HEK293T (cell line): ENCODE measurements at regions not wholly inside any gene's neighbourhood (a gene's known extent, or its start where the extent isn't known, plus 50 kb on each side); places are given as distances from the start of the nearest gene placed in this dataset.

ENCODE experiments used
- CTCF ChIA-PET: fragments of 350-600 bp; formaldehyde crosslinking; extraction: SDS; loops from one replicate; lab custom pipeline; 2021; ENCODE audit warnings: antibody characterized with exemption, inconsistent platforms; lab: Yijun Ruan, JAX
- POLR2A ChIA-PET: fragments of 350-600 bp; formaldehyde crosslinking; extraction: SDS; loops from one replicate; lab custom pipeline; 2020; ENCODE audit warnings: antibody characterized with exemption, inconsistent platforms; lab: Yijun Ruan, JAX
- DNase-seq: peaks from one replicate; pipeline ENCODE4 v3.0.0; 2012; ENCODE audit warnings: mixed read lengths; ENCODE audit errors: extremely low spot score
- ARNT ChIP-seq: fragments of 450-650 bp; IDR thresholded peaks from 2 replicates; pipeline ENCODE4 v1.6.1; 2017; ENCODE audit warnings: mild to moderate bottlenecking
- BHLHE40 ChIP-seq: fragments of 450-650 bp; IDR thresholded peaks from 2 replicates; pipeline ENCODE4 v1.6.1; 2016; ENCODE audit warnings: mild to moderate bottlenecking, moderate library complexity, borderline replicate concordance
- CTBP1 ChIP-seq: fragments of 450-650 bp; IDR thresholded peaks from 2 replicates; pipeline ENCODE4 v1.6.1; 2016; ENCODE audit warnings: borderline replicate concordance
- ELF4 ChIP-seq: fragments of 450-650 bp; IDR thresholded peaks from 2 replicates; pipeline ENCODE4 v1.6.1; 2017; ENCODE audit warnings: antibody characterized with exemption
- FOXA1 ChIP-seq: fragments of 450-650 bp; IDR thresholded peaks from 2 replicates; pipeline ENCODE4 v1.6.1; 2016; ENCODE audit warnings: mild to moderate bottlenecking
- FOXK2 ChIP-seq: fragments of 450-650 bp; IDR thresholded peaks from 2 replicates; pipeline ENCODE4 v1.6.1; 2016; ENCODE audit warnings: mild to moderate bottlenecking
- FOXM1 ChIP-seq: fragments of 450-650 bp; IDR thresholded peaks from 2 replicates; pipeline ENCODE4 v1.6.1; 2017; ENCODE audit warnings: mild to moderate bottlenecking, borderline replicate concordance
- HDGF ChIP-seq: fragments of 450-650 bp; IDR thresholded peaks from 2 replicates; pipeline ENCODE4 v1.6.1; 2017; ENCODE audit warnings: antibody characterized with exemption, borderline replicate concordance
- L3MBTL2 ChIP-seq: fragments of 450-650 bp; conservative IDR thresholded peaks from 2 replicates; pipeline ENCODE4 v1.6.1; 2016; ENCODE audit warnings: mild to moderate bottlenecking
- LEF1 ChIP-seq: fragments of 450-650 bp; IDR thresholded peaks from 2 replicates; pipeline ENCODE4 v1.6.1; 2017; ENCODE audit warnings: mild to moderate bottlenecking, borderline replicate concordance
- NFRKB ChIP-seq: fragments of 450-650 bp; IDR thresholded peaks from 2 replicates; pipeline ENCODE4 v1.6.1; 2016; ENCODE audit warnings: mild to moderate bottlenecking, moderate library complexity
- PKNOX1 ChIP-seq: fragments of 450-650 bp; IDR thresholded peaks from 2 replicates; pipeline ENCODE4 v1.6.1; 2016
- SP1 ChIP-seq: fragments of 450-650 bp; IDR thresholded peaks from 2 replicates; pipeline ENCODE4 v1.6.1; 2017
- SUZ12 ChIP-seq: fragments of 450-650 bp; IDR thresholded peaks from 2 replicates; pipeline ENCODE4 v1.6.1; 2016; ENCODE audit warnings: mild to moderate bottlenecking
- TARDBP ChIP-seq: fragments of 450-650 bp; IDR thresholded peaks from 2 replicates; pipeline ENCODE4 v1.6.1; 2016
- ZNF384 ChIP-seq: fragments of 450-650 bp; IDR thresholded peaks from 2 replicates; pipeline ENCODE4 v1.6.1; 2016

DNA sequence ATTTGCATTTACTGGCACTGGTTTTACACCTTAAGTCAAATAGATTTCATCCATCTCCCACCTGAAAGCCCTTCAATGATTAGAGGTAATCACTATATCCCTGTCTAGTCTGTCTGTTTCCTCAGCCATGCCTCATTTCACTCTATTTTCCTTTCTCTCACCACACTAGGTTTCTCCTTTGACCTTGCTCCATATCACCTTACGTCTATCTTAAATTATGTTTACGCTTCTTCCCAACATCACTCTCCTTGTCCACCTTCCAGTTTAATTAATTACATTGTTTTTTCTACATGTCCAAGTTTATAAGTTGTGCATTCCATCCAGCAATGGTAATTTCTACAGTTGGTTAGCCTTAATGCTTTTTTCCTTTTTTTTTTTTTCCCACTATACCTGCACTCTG, 396.7 kb upstream of the PDZRN3 start:
- no peak for DNase-seq
- CTCF ChIA-PET = no interaction called here
- POLR2A ChIA-PET = no interaction called here
- TF ChIP-seq LEF1 = no peak
- no peak for TF ChIP-seq SUZ12
- no peak for TF ChIP-seq FOXK2
- TF ChIP-seq ELF4 = no peak
- no peak for TF ChIP-seq PKNOX1
- TF ChIP-seq ARNT = no peak
- no peak for TF ChIP-seq CTBP1
- TF ChIP-seq BHLHE40 = no peak
- no peak for TF ChIP-seq TARDBP

GRCh38 chr3:74009961-74010844, 385.5 kb upstream of the PDZRN3 start:
- no peak for TF ChIP-seq SP1
- no peak for TF ChIP-seq ZNF384
- TF ChIP-seq SUZ12 = no peak
- TF ChIP-seq FOXK2 = no peak
- no peak for TF ChIP-seq HDGF
- TF ChIP-seq FOXM1 = no peak
- TF ChIP-seq PKNOX1 = no peak
- no peak for TF ChIP-seq CTBP1
- no peak for TF ChIP-seq ELF4
- no peak for TF ChIP-seq FOXA1
- no peak for TF ChIP-seq L3MBTL2
- TF ChIP-seq TARDBP = no peak
- no peak for TF ChIP-seq BHLHE40
- TF ChIP-seq NFRKB = no peak
- ChIA-PET CTCF (no interaction called here), POLR2A (no interaction called here)
- DNase-seq = no peak

GRCh38 chr3:74004386-74004785, 379.6 kb upstream of the PDZRN3 start:
- DNase-seq = no peak
- CTCF ChIA-PET = no interaction called here
- POLR2A ChIA-PET = no interaction called here
- TF ChIP-seq ZNF384 (no peak), FOXK2 (no peak), LEF1 (no peak), FOXA1 (no peak), FOXM1 (no peak), L3MBTL2 (no peak), HDGF (no peak), CTBP1 (no peak), SP1 (no peak), SUZ12 (no peak), NFRKB (no peak), TARDBP (no peak), ARNT (no peak), PKNOX1 (no peak)

DNA sequence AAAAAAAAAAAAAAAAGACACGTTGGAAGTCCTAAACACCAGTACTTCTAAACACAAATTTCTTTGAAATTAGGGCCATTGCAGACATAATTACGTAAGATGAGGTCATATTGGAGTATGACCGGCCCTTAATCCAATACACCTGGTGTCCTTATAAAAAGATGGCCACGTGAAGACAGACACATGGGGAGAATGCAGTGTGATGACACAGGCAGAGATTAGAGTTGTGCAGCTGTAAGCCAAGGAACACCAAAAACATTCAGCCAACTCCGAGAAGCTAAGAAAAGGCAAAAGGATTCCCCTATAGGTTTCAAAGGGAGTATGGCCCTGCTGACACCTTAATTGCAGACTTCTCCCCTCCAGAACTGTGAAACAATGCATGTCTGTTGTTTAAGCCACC, 379.0 kb upstream of the PDZRN3 start:
- TF ChIP-seq FOXM1 = no peak
- no peak for TF ChIP-seq ARNT
- TF ChIP-seq PKNOX1 = no peak
- no peak for TF ChIP-seq CTBP1
- no peak for TF ChIP-seq HDGF
- TF ChIP-seq TARDBP = no peak
- no peak for TF ChIP-seq SUZ12
- no peak for TF ChIP-seq SP1
- TF ChIP-seq FOXA1 = no peak
- TF ChIP-seq NFRKB = no peak
- no peak for TF ChIP-seq L3MBTL2
- no peak for TF ChIP-seq BHLHE40
- no peak for TF ChIP-seq ZNF384
- no peak for TF ChIP-seq ELF4
- no peak for TF ChIP-seq LEF1
- no peak for TF ChIP-seq FOXK2
- CTCF ChIA-PET = no interaction called here
- no peak for DNase-seq
- POLR2A ChIA-PET = no interaction called here

GRCh38 chr3:74001436-74001835, 376.7 kb upstream of the PDZRN3 start:
- CTCF ChIA-PET = no interaction called here
- no peak for DNase-seq
- no peak for TF ChIP-seq FOXM1
- no peak for TF ChIP-seq LEF1
- TF ChIP-seq PKNOX1 = no peak
- no peak for TF ChIP-seq L3MBTL2
- no peak for TF ChIP-seq CTBP1
- TF ChIP-seq HDGF = no peak
- no peak for TF ChIP-seq SP1
- TF ChIP-seq NFRKB = no peak
- no peak for TF ChIP-seq ZNF384
- no peak for TF ChIP-seq FOXA1
- no peak for TF ChIP-seq ELF4
- TF ChIP-seq SUZ12 = no peak
- no peak for TF ChIP-seq BHLHE40
- TF ChIP-seq FOXK2 = no peak

More at GRCh38 chr3:74001436-74001835, 376.7 kb upstream of the PDZRN3 start:
- POLR2A ChIA-PET = no interaction called here
